Inflammatory macrophage (primary cell): ENCODE measurements at regions not wholly inside any gene's neighbourhood (a gene's known extent, or its start where the extent isn't known, plus 50 kb on each side); places are given as distances from the start of the nearest gene placed in this dataset.
"Not testable (repeated sequence)": the region's sequence is repeated elsewhere in the genome, so short reads cannot be mapped to it uniquely, and the experiment has no call there.

Experiments
- DNase-seq, 2 donors: peaks; one replicate each; pipeline ENCODE4 v3.0.0-alpha.2; 2020 to 2022

DNA sequence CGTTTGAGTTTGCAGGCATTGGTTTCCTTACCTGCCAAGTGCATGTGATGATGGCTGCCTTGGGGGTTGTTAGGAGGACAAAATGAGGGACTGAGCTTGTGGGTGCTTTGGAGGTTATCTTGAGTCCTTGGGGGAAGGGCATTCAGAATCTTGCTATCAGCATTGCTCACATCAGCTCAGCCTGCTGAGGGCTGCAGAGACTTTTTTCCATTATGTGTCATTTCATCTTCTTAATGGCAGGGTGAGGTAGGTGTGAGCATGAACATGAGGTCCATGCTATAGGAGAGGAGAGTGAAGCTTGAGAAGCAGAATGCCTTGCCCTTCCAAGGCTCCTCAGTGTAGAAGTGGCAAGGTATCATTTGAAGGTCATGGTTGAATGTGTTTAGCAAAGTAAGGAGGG lies 112.3 kb downstream of the MIAT start:
- DNase-seq = no peak

DNA sequence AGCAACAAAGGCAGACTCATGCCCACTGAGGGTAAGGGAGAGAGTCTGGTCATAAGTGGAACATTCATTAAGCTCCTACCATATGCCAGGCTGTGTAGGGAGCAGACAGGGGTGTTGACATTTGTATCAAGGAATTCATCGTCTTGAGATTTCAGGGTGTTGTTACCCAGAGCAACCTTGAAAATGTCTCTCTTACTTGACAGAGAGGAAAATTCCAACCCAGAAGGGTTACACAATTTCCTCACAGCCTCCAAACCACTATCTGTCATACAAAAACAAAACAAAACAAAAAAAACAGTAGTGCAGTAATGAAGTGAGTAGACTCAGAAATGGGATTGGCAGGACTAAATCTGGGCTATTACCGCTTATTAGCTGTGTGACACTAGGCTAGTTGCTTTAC lies 113.2 kb downstream of the MIAT start:
- DNase-seq = peak in 1 of 2 donors; percentile 11

DNA sequence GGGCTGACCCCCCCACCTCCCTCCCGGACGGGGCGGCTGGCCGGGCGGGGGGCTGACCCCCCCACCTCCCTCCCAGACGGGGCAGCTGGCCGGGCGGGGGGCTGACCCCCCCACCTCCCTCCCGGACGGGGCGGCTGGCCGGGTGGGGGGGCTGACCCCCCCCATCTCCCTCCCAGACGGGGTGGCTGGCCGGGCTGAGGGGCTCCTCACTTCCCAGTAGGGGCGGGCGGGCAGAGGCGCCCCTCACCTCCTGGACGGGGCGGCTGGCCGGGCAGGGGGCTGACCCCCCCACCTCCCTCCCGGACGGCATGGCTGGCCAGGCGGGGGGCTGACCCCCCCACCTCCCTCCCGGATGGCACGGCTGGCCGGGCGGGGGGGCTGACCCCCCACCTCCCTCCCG lies 115.7 kb downstream of the MIAT start:
- not testable (repeated sequence) for DNase-seq

GRCh38 chr22:26775394-26775793 lies 118.0 kb downstream of the MIAT start:
- no peak for DNase-seq

DNA sequence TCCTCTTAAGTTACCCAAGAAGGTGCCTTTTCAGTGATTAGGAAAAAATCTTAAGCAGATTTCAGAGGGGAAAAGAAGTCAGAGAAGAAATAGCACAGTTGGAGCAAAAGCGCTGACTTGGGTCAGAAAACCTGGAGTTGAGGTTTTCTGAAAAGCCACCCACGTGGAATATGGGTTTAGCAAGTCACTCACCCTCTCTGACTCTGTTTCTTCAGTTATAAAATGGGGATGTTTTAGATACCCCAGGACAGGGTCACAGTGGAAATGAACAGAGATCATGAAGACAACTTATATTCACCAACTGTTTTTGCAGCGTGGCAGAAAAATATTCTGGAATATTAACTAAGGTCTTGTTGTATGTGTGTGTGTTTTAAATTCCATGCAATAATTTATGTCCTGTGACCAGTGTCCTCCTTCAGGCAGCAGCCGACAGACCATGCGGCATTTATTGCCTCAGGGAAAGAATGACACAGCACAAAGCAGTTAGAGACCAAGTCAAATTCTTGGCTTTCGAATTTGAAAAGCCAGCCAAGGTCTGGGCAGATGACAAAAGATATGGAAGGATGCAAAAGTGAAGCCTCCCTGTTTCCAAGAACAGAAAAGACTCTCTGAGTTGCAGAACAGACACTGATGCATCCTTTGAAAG lies 119.9 kb downstream of the MIAT start:
- peak in 1 of 2 donors; percentile 39 for DNase-seq

DNA sequence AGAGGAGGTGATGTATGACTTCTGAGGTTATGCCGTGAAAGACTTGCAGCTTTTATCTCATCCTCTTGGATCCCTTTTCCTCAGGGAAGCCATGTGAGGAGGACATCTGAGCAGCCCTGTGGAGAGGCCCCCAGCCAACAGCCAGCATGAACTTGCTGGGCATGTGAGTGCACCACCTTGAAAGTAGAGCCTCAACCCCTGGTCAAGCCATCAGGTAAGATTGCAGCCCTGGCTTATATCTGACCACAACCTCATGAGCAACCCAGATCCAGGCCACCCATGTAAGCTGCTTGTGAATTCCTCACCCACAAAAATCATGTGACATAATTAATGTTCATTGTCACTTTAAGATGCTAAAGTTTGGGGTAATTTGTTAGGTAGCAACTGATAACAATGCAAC lies 121.0 kb downstream of the MIAT start:
- DNase-seq = no peak

- no peak for DNase-seq
These were observed 121.7 kb downstream of the MIAT start for GRCh38 chr22:26779108-26779507.

DNA sequence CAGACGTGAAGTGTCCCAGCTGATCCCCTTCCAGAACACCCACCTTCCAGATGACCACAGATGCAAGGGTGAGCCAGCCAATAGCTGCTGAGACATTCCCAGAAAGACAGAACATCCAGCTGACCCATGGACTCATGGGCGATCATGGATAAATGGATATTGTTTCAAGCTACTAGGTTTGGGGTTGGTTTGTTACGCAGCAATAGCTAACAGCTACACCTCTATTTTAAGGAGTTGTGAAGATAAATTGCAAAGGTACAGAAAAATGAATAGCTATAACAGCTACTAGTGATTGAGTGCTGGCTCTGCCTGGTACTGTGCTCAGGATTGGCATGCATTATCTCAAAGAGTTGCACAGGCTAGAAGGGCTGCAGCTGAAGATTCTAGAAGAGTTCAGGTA lies 122.5 kb downstream of the MIAT start:
- no peak for DNase-seq

DNA sequence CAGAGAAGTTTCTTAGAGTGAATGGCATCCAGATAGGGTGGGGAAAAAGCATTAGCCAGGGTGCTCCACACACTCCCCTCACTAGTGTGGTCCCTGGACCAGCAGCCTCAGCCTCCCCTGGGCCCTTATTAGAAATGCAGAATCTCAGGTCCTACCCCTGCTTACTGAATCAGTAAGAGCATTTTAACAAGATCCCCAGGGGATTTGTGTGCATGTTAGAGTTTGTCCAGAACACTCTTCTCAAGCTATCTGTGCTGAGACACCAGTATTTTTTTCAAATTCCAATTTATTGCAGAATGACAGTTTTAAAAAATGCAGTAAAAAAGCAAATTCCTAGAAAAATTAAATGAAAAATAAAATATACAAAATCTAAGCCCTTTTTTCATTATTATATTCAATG lies 123.1 kb downstream of the MIAT start:
- DNase-seq = no peak

DNA sequence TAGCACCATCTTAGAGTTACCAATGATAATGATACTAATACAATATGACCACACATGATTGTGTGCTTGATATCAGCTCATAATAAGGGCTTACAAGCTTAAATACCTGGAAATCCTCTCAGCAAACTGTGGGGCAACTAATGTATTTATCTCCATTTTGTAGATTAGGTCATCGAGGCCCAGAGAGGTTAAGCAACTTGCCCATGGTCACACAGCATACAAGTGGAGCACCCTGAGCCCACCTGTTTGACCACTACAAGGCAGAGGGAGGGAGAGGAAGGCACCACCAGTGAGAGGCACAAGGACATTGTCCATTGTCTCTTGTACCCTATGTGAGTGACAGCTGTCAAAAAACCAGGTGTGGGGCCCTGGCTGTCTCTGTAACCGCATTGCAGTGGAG lies 123.7 kb downstream of the MIAT start:
- no peak for DNase-seq

- no peak for DNase-seq
These were observed 124.2 kb downstream of the MIAT start for GRCh38 chr22:26781596-26781995.

GRCh38 chr22:26783885-26784284 lies 126.5 kb downstream of the MIAT start:
- no peak for DNase-seq

GRCh38 chr22:26784772-26785171 lies 127.4 kb downstream of the MIAT start:
- DNase-seq = no peak

- no peak for DNase-seq
These were observed 128.5 kb downstream of the MIAT start for GRCh38 chr22:26785932-26786331.

DNA sequence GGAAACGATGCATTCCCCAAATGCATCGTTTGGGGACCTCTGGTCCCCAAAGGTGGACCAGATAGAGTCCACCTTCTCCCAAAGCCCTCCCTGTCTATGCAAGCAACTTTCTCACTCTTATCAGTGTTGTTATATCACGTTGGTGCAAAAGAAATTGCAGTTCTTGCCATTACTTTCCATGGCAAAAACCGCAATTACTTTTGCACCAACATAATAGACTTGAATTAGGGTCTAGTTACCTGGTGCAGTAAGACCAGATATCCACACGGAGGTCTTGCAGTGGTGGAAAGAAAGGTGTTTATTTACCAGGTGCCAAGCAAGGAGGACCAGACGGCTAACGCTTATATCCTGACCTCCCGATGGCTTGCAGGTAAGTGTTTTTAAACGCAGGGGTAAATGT lies 129.0 kb downstream of the MIAT start:
- no peak for DNase-seq

- no peak for DNase-seq
These were observed 132.6 kb downstream of the MIAT start for GRCh38 chr22:26789951-26790350.

- no peak for DNase-seq
These were observed 135.1 kb downstream of the MIAT start for GRCh38 chr22:26792522-26792921.

GRCh38 chr22:26796785-26797184 lies 139.4 kb downstream of the MIAT start:
- DNase-seq = no peak

- DNase-seq = no peak
These were observed 140.5 kb downstream of the MIAT start for GRCh38 chr22:26797910-26798309.

DNA sequence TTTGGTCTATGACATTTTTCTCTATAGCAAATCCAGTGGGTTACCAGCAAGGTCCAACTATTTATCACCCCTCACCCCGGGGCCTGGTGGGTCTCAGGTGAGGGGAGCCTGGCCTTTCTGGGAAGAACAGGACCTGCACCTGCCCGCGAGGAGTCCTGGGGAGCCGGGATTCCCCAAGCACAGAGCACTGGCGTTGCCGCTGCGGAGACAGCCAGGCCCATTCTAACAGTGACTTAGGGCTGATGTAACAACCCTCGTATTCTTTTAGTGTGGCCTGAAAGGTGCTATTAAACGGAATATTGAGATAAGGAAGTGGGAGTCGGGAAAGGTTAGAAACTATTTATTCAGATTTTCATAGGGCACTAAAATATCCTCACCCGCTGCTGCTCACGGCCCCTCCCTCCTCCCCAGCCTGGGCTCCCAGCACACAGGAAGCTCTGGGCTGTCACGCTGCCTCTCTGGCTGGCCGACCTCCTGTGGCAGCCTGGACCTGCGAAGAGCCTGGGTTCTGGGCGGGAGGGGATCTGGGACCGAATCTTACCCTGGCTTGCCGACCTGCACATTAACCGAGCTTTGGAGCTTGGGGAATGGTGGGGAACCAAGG lies 141.2 kb downstream of the MIAT start:
- no peak for DNase-seq

- DNase-seq = no peak
These were observed 143.5 kb downstream of the MIAT start for GRCh38 chr22:26800858-26801257.

DNA sequence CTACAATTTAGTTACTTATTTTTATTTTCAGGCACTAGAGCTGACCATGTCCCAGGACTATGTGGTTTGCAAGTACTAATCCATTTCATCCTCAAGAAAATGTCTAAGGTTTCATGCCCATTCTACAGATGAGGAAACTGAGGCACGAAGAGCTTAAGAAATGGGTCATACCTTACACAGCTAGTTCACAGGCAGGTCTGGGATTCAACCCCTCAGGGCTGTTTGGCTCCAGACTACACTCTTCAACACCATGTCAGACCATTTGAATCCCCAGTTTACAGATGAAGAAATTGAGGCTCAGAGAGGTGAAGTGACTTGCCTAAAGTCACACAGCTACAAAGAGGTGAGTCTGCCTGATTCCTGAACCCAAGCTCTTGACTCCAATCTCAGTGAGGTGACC lies 144.1 kb downstream of the MIAT start:
- no peak for DNase-seq

- no peak for DNase-seq
These were observed 146.9 kb downstream of the MIAT start for GRCh38 chr22:26804315-26804714.

DNA sequence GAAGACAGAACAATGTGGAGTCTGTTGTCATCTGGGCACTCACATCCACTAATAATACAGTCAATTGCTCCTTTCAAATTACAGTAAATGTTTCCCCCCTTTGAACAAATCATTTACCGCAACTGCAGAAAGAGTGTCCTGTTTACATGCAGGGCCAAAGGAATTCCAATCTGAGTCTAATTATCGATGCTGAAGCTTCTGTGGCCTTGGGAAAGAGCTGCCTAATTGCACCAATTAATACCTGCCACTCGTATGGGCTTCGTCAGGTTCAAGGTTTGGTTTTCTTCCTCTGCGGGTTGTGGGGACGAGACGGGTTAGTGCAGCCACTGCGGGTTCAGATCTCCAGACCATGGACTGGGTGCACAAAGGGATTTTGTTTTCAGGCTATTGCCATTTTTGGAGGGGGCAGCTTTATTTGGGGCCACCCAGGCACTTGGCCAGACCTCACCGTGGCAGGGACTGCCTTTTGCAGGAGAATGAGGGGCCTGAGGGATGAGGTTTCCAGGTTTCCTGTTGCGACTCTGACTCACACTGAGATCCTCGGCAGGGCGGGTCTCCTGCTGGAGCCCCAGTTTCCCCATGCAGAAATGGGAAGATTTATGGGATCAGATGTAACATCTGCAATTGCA lies 147.6 kb downstream of the MIAT start:
- no peak for DNase-seq
